ENCODE measurements at regions not wholly inside any gene's neighbourhood (a gene's known extent, or its start where the extent isn't known, plus 50 kb on each side); places are given as distances from the start of the nearest gene placed in this dataset.

- Histone ChIP-seq H3K36me3 (no peaks in the 10 kb centered on the region), H3K4me3 (no peak overlapping the region), H3K27me3 (replicated peaks) (no peaks in the 10 kb centered on the region), H3K27ac (no peak overlapping the region), H3K9me3 (replicated peaks) (no peaks in the 10 kb centered on the region), H3K4me1 (replicated peaks) (no peaks in the 10 kb centered on the region)
- DNase-seq (ENCODE audit: low read depth in 1 of 2, low spot score in 2 of 2): no peak
Measured at GRCh38 chr9:72415948-72416347, 50.9 kb upstream of the ZFAND5 start.

- Histone ChIP-seq H3K27ac (no peak overlapping the region), H3K4me3 (no peak overlapping the region), H3K4me1 (replicated peaks) (no peaks in the 10 kb centered on the region), H3K27me3 (replicated peaks) (no peaks in the 10 kb centered on the region), H3K36me3 (no peaks in the 10 kb centered on the region), H3K9me3 (replicated peaks) (no peaks in the 10 kb centered on the region)
- no peak for DNase-seq (ENCODE audit: low read depth in 1 of 2, low spot score in 2 of 2)
Measured at GRCh38 chr9:72415163-72415562, 50.2 kb upstream of the ZFAND5 start.
